WTC11 (cell line): ENCODE measurements at regions not wholly inside any gene's neighbourhood (a gene's known extent, or its start where the extent isn't known, plus 50 kb on each side); places are given as distances from the start of the nearest gene placed in this dataset.
A peak's percentile ranks its signal among the peaks of the same experiment; 100 is the strongest.

ENCODE experiments used
- ATAC-seq: fragments of 200-7000 bp; cut with Tn5 transposase; 2 replicates; pipeline ENCODE4 v1.10.0; 2021; ENCODE audit warnings: mild to moderate bottlenecking, moderate library complexity
- CTCF ChIA-PET: fragments of 300-600 bp; sonication (Branson Sonifier 250); formaldehyde crosslinking; loops from one replicate; lab custom pipeline; 2021; ENCODE audit warnings: antibody characterized with exemption; lab: Charles Lee
- POLR2A ChIA-PET: fragments of 350-600 bp; sonication (Branson Sonifier 250); formaldehyde crosslinking; loops from one replicate; lab custom pipeline; 2021; ENCODE audit warnings: antibody characterized with exemption; lab: Charles Lee
- DNase-seq: peaks from one replicate; pipeline ENCODE4 v3.0.0; 2021; ENCODE audit warnings: low spot score
- H3K27ac Mint-ChIP-seq: 2 replicates; pipeline ENCODE4 v1.8.0; 2021; ENCODE audit warnings: mixed read lengths
- H3K27me3 Mint-ChIP-seq: 2 replicates; pipeline ENCODE4 v1.8.0; 2021; ENCODE audit warnings: low read depth, mild to moderate bottlenecking, moderate library complexity, mixed read lengths
- H3K36me3 Mint-ChIP-seq: 2 replicates; pipeline ENCODE4 v1.8.0; 2021; ENCODE audit warnings: mixed read lengths
- H3K4me1 Mint-ChIP-seq: 2 replicates; pipeline ENCODE4 v1.8.0; 2022; ENCODE audit warnings: mixed read lengths
- H3K4me3 Mint-ChIP-seq: 2 replicates; pipeline ENCODE4 v1.8.0; 2021; ENCODE audit warnings: mild to moderate bottlenecking, moderate library complexity, mixed read lengths
- H3K9me3 Mint-ChIP-seq: 2 replicates; pipeline ENCODE4 v1.8.0; 2021; ENCODE audit warnings: mixed read lengths
- AR ChIP-seq: fragments of 250-450 bp; sonication (Bioruptor Pico); IDR thresholded peaks from 2 replicates; pipeline ENCODE4 v1.9.0; 2021; ENCODE audit warnings: mild to moderate bottlenecking
- CBFB ChIP-seq: sonication (generic); formaldehyde crosslinking; IDR thresholded peaks from 2 replicates; pipeline ENCODE4 v1.8.1; 2022; ENCODE audit warnings: mild to moderate bottlenecking, low read depth, missing genetic modification reagents
- E2F5 ChIP-seq: sonication (generic); formaldehyde crosslinking; IDR thresholded peaks from 2 replicates; pipeline ENCODE4 v1.8.1; 2022; ENCODE audit warnings: mild to moderate bottlenecking, moderate library complexity, missing genetic modification reagents
- EMX1 ChIP-seq: fragments of 250-450 bp; sonication (Bioruptor Pico); IDR thresholded peaks from 2 replicates; pipeline ENCODE4 v1.8.0; 2021; ENCODE audit warnings: mild to moderate bottlenecking
- ETV6 ChIP-seq: sonication (generic); formaldehyde crosslinking; IDR thresholded peaks from 2 replicates; pipeline ENCODE4 v1.8.1; 2022; ENCODE audit warnings: mild to moderate bottlenecking, missing genetic modification reagents
- GTF2I ChIP-seq: fragments of 250-450 bp; sonication (Bioruptor Pico); conservative IDR thresholded peaks from 2 replicates; pipeline ENCODE4 v1.4.0; 2021; ENCODE audit warnings: mild to moderate bottlenecking
- IRF1 ChIP-seq: sonication (generic); formaldehyde crosslinking; IDR thresholded peaks from 2 replicates; pipeline ENCODE4 v1.8.0; 2023; ENCODE audit warnings: missing genetic modification reagents
- KAT7 ChIP-seq: sonication (generic); formaldehyde crosslinking; IDR thresholded peaks from 2 replicates; pipeline ENCODE4 v1.8.1; 2023; ENCODE audit warnings: missing genetic modification reagents, mild to moderate bottlenecking, borderline replicate concordance
- MYBL2 ChIP-seq: sonication (generic); formaldehyde crosslinking; IDR thresholded peaks from 2 replicates; pipeline ENCODE4 v1.8.1; 2023; ENCODE audit warnings: mild to moderate bottlenecking, moderate library complexity, missing genetic modification reagents
- NFATC4 ChIP-seq: fragments of 250-450 bp; sonication (Bioruptor Pico); IDR thresholded peaks from 2 replicates; pipeline ENCODE4 v1.9.0; 2021; ENCODE audit warnings: mild to moderate bottlenecking
- NR3C1 ChIP-seq: sonication (generic); formaldehyde crosslinking; conservative IDR thresholded peaks from 2 replicates; pipeline ENCODE4 v1.8.1; 2023; ENCODE audit warnings: low read depth, mild to moderate bottlenecking, missing genetic modification reagents
- SOX15 ChIP-seq: fragments of 250-450 bp; sonication (Bioruptor Pico); IDR thresholded peaks from 2 replicates; pipeline ENCODE4 v1.9.0; 2021; ENCODE audit warnings: mild to moderate bottlenecking
- TEAD4 ChIP-seq: sonication (generic); formaldehyde crosslinking; IDR thresholded peaks from 2 replicates; pipeline ENCODE4 v1.8.0; 2022; ENCODE audit warnings: mild to moderate bottlenecking, missing genetic modification reagents
- USF2 ChIP-seq: sonication (generic); formaldehyde crosslinking; IDR thresholded peaks from 2 replicates; pipeline ENCODE4 v1.8.1; 2023; ENCODE audit warnings: mild to moderate bottlenecking, missing genetic modification reagents, moderate library complexity
- ZNF219 ChIP-seq: sonication (generic); formaldehyde crosslinking; IDR thresholded peaks from 2 replicates; pipeline ENCODE4 v1.8.0; 2023; ENCODE audit warnings: missing genetic modification reagents, mild to moderate bottlenecking, borderline replicate concordance
- ZNF396 ChIP-seq: fragments of 250-450 bp; sonication (Bioruptor Pico); IDR thresholded peaks from 2 replicates; pipeline ENCODE4 v1.8.0; 2021; ENCODE audit warnings: mild to moderate bottlenecking, moderate library complexity, borderline replicate concordance
- TF ChIP-seq, protein P1 (sequence below): sonication (generic); formaldehyde crosslinking; IDR thresholded peaks from 2 replicates; pipeline ENCODE4 v1.8.1; 2023; ENCODE audit warnings: mild to moderate bottlenecking, missing genetic modification reagents, moderate library complexity
- TF ChIP-seq, protein P2 (sequence below): sonication (generic); formaldehyde crosslinking; IDR thresholded peaks from 2 replicates; pipeline ENCODE4 v1.8.0; 2023; ENCODE audit warnings: missing genetic modification reagents, mild to moderate bottlenecking, borderline replicate concordance

DNA sequence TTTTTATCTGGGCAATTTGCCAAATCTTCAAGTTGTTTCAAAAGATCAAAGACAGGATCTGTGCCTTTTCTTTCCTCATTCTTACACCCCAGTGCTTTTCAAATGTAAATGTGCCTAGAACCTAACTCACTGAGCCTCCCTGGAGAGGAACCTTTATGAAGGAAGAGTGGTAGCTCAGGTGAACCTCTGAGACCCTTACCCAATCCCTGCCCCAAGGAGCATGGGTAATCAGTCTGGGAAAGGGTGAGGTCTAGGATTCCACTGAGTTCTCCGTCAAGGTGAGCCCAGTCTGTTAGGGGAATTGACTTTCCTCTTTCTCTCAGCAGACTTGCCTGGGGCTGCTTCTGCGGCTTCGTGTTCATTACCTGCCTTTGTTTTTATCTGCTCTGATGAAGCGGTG is 88.1 kb upstream of the MAP4K4 start (continued):
- TF ChIP-seq, protein P1, sequence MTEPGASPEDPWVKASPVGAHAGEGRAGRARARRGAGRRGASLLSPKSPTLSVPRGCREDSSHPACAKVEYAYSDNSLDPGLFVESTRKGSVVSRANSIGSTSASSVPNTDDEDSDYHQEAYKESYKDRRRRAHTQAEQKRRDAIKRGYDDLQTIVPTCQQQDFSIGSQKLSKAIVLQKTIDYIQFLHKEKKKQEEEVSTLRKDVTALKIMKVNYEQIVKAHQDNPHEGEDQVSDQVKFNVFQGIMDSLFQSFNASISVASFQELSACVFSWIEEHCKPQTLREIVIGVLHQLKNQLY, result no peak
- TF ChIP-seq, all 79 proteins: peak for 2

DNA sequence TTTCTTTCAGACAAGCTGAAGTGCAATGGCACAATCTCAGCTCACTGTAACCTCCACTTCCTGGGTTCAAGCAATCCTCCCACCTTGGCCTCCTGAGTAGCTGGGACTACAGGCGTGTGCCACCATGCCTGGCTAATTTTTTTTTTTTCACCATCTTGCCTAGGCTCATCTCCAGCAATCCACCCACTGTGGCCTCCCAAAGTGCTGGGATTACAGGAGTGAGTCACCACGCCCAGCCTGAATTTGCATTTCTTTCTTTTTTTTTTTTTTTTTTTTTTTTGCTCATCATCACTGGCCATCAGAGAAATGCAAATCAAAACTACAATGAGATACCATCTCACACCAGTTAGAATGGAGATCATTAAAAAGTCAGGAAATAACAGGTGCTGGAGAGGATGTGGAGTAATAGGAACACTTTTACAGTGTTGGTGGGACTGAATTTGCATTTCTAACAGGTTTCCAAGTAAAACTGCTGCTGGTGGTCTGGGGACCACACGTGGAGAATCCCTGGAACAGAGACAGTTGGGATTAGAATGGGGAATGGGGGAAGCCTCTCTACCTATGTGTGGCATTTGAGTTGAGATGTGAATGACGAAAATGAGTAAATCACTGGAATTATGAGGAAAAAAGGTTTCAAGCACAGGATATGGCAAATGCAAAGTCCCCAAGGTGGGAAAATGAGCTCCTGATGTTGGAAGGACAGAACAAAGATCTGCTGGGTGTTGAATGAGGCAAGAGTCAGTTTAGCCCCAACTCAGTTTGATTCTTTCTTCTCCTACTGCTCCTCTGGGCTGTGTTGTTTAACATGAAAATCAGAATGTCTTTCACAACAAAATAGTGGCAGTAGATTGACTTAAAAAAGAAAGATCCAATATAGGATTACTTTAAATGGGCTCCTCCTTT is 88.8 kb upstream of the MAP4K4 start:
- POLR2A ChIA-PET, result no interaction called here
- Mint-ChIP-seq H3K36me3 (peaks cover 9% of the 10 kb centered on the region), H3K27me3 (no peaks in the 10 kb centered on the region), H3K27ac (peak overlapping the region; percentile 85), H3K4me3 (no peak overlapping the region), H3K4me1 (peaks cover 33% of the 10 kb centered on the region), H3K9me3 (peaks cover 27% of the 10 kb centered on the region)
- CTCF ChIA-PET, result interaction anchor here (1.4 kb wide), 1 partner anchor 266 kb away, joined by 4 read pairs; no protein-coding TSS in a partner anchor
- DNase-seq (no peak), ATAC-seq (peak; percentile 41; the same call in 1 of the 2 replicates)
- no peak for TF ChIP-seq MYBL2
- TF ChIP-seq NR3C1 (CRISPR knock-in tag), result no peak
- no peak for TF ChIP-seq ZNF396
- no peak for TF ChIP-seq ETV6 (CRISPR knock-in tag)
- TF ChIP-seq IRF1 (CRISPR knock-in tag), result no peak
- no peak for TF ChIP-seq ZNF219
- TF ChIP-seq EMX1, result no peak
- no peak for TF ChIP-seq SOX15 (CRISPR knock-in tag)
- no peak for TF ChIP-seq CBFB (CRISPR knock-in tag)
- TF ChIP-seq TEAD4 (CRISPR knock-in tag), result no peak
- TF ChIP-seq KAT7, result no peak
- TF ChIP-seq GTF2I, result no peak
- TF ChIP-seq, protein P2, sequence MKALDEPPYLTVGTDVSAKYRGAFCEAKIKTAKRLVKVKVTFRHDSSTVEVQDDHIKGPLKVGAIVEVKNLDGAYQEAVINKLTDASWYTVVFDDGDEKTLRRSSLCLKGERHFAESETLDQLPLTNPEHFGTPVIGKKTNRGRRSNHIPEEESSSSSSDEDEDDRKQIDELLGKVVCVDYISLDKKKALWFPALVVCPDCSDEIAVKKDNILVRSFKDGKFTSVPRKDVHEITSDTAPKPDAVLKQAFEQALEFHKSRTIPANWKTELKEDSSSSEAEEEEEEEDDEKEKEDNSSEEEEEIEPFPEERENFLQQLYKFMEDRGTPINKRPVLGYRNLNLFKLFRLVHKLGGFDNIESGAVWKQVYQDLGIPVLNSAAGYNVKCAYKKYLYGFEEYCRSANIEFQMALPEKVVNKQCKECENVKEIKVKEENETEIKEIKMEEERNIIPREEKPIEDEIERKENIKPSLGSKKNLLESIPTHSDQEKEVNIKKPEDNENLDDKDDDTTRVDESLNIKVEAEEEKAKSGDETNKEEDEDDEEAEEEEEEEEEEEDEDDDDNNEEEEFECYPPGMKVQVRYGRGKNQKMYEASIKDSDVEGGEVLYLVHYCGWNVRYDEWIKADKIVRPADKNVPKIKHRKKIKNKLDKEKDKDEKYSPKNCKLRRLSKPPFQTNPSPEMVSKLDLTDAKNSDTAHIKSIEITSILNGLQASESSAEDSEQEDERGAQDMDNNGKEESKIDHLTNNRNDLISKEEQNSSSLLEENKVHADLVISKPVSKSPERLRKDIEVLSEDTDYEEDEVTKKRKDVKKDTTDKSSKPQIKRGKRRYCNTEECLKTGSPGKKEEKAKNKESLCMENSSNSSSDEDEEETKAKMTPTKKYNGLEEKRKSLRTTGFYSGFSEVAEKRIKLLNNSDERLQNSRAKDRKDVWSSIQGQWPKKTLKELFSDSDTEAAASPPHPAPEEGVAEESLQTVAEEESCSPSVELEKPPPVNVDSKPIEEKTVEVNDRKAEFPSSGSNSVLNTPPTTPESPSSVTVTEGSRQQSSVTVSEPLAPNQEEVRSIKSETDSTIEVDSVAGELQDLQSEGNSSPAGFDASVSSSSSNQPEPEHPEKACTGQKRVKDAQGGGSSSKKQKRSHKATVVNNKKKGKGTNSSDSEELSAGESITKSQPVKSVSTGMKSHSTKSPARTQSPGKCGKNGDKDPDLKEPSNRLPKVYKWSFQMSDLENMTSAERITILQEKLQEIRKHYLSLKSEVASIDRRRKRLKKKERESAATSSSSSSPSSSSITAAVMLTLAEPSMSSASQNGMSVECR (CRISPR knock-in tag), result no peak
- TF ChIP-seq E2F5 (CRISPR knock-in tag), result no peak
- TF ChIP-seq USF2 (CRISPR knock-in tag), result no peak
- no peak for TF ChIP-seq NFATC4 (CRISPR knock-in tag)
- TF ChIP-seq AR (CRISPR knock-in tag), result no peak
